ENCODE measurements at regions not wholly inside any gene's neighbourhood (a gene's known extent, or its start where the extent isn't known, plus 50 kb on each side); places are given as distances from the start of the nearest gene placed in this dataset.
"Not testable (repeated sequence)": the region's sequence is repeated elsewhere in the genome, so short reads cannot be mapped to it uniquely, and the experiment has no call there.

DNA sequence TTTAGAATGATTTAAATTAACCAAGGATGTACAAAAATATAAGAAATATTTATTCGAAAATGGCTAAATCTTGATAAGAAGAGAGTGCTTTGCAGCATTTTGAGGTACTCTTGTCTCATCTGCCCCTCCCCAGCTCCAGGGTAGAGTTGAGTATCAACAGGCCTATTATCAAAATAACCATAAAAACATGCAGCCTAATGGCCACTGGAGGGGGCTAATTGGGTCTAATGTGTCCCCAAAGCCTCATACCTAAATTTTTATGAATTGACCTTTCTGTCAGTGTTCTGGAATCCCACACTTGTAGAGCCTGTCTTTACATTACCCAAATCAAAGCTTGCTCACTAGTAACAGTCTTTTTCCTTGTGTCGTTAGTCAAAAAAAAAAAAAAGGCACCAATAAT lies 544.9 kb upstream of the CPXCR1 start:
- Histone ChIP-seq H3K4me1 (no peaks in the 10 kb centered on the region), H3K27ac (no peak overlapping the region), H3K9me3 (no peaks in the 10 kb centered on the region), H3K4me3 (no peak overlapping the region), H3K27me3 (no peaks in the 10 kb centered on the region), H3K36me3 (no peaks in the 10 kb centered on the region)
- DNase-seq (ENCODE audit: low spot score in 2 of 2): no peak
- intact Hi-C loops (cut with DNase I): no loop called here
- TF ChIP-seq, protein P1, sequence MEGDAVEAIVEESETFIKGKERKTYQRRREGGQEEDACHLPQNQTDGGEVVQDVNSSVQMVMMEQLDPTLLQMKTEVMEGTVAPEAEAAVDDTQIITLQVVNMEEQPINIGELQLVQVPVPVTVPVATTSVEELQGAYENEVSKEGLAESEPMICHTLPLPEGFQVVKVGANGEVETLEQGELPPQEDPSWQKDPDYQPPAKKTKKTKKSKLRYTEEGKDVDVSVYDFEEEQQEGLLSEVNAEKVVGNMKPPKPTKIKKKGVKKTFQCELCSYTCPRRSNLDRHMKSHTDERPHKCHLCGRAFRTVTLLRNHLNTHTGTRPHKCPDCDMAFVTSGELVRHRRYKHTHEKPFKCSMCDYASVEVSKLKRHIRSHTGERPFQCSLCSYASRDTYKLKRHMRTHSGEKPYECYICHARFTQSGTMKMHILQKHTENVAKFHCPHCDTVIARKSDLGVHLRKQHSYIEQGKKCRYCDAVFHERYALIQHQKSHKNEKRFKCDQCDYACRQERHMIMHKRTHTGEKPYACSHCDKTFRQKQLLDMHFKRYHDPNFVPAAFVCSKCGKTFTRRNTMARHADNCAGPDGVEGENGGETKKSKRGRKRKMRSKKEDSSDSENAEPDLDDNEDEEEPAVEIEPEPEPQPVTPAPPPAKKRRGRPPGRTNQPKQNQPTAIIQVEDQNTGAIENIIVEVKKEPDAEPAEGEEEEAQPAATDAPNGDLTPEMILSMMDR (IDR thresholded peaks at IDR 0.05): no peak

GRCh38 chrX:88244066-88244465 lies 503.0 kb upstream of the CPXCR1 start:
- TF ChIP-seq, protein P1 (IDR thresholded peaks at IDR 0.05): no peak
- H3K36me3 ChIP-seq: no peaks in the 10 kb centered on the region
- no peak overlapping the region for H3K4me3 ChIP-seq
- H3K27me3 ChIP-seq: no peaks in the 10 kb centered on the region
- intact Hi-C loops (cut with DNase I): no loop called here
- no peak overlapping the region for H3K27ac ChIP-seq
- no peak for DNase-seq (ENCODE audit: low spot score in 2 of 2)
- no peaks in the 10 kb centered on the region for H3K4me1 ChIP-seq
- H3K9me3 ChIP-seq: no peaks in the 10 kb centered on the region

DNA sequence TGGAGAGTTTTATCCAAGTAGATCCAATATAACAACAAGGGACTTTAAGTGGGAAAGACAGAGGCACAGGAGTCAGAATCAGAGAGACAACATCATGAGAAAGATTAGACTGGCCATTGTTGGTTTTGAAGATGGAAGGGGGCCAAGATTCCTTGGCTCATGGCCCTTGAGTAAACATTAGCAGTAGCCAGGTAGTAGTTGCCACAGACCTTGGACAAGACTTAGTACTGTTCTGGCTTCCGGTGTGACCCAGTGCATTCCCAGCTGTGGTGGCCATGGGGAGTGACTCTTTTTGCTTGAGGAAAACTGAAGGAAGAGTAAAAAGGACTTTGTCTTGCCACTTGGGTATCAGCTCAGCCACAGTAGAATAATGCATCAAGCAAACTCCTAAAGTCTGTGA lies 462.2 kb upstream of the CPXCR1 start:
- intact Hi-C loops (cut with DNase I): no loop called here
- TF ChIP-seq, protein P1 (IDR thresholded peaks at IDR 0.05): no peak
- no peak for DNase-seq (ENCODE audit: low spot score in 2 of 2)
- Histone ChIP-seq H3K4me3 (no peak overlapping the region), H3K27ac (no peak overlapping the region), H3K27me3 (no peaks in the 10 kb centered on the region), H3K4me1 (no peaks in the 10 kb centered on the region), H3K9me3 (peaks cover 0 to 2% of the 10 kb centered on the region in 2 donors), H3K36me3 (no peaks in the 10 kb centered on the region)

- H3K27me3 ChIP-seq; H3K27ac ChIP-seq; H3K9me3 ChIP-seq; H3K4me3 ChIP-seq; H3K36me3 ChIP-seq; DNase-seq (ENCODE audit: low spot score in 2 of 2); H3K4me1 ChIP-seq; intact Hi-C loops (cut with DNase I): not testable (repeated sequence)
Measured at GRCh38 chrX:88313972-88314371, 433.1 kb upstream of the CPXCR1 start.

GRCh38 chrX:88325634-88326033 lies 421.4 kb upstream of the CPXCR1 start:
- Histone ChIP-seq H3K27me3 (no peaks in the 10 kb centered on the region), H3K27ac (no peak overlapping the region), H3K36me3 (no peaks in the 10 kb centered on the region), H3K4me1 (no peaks in the 10 kb centered on the region), H3K4me3 (no peak overlapping the region), H3K9me3 (no peaks in the 10 kb centered on the region)
- DNase-seq (ENCODE audit: low spot score in 2 of 2): no peak
- intact Hi-C loops (cut with DNase I): no loop called here
- TF ChIP-seq, protein P1 (IDR thresholded peaks at IDR 0.05): no peak

DNA sequence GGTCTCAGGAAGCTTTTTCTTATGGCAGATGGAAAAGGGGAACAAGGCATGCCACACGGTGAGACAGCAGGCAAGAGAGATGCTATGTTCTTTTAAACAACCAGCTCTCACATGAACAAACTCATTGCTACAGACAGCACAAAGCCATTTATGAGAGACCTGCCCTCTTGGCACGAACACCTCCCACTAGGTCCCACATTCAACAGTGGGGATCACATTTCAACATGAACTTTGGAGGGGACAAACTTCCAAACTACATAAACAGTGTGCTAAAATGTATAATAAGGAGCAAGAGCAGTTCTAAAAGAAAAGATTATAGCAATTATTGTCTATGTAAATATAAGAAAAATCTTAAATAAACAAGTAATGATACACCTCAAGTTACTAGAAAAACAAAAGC lies 391.8 kb upstream of the CPXCR1 start:
- DNase-seq (ENCODE audit: low spot score in 2 of 2): no peak
- no peaks in the 10 kb centered on the region for H3K36me3 ChIP-seq
- TF ChIP-seq, protein P1 (IDR thresholded peaks at IDR 0.05): no peak
- H3K9me3 ChIP-seq: no peaks in the 10 kb centered on the region
- H3K27ac ChIP-seq: no peak overlapping the region
- H3K4me1 ChIP-seq: no peaks in the 10 kb centered on the region
- no peak overlapping the region for H3K4me3 ChIP-seq
- H3K27me3 ChIP-seq: no peaks in the 10 kb centered on the region
- intact Hi-C loops (cut with DNase I): no loop called here
